Vagina (tissue), 2 donors: ENCODE measurements at regions not wholly inside any gene's neighbourhood (a gene's known extent, or its start where the extent isn't known, plus 50 kb on each side); places are given as distances from the start of the nearest gene placed in this dataset.

Experiments used
- DNase-seq, 2 donors: peaks; one replicate each; pipeline ENCODE4 v3.0.0-alpha.2; 2017; ENCODE audit errors: extremely low spot score in 2 of 2
- H3K27ac ChIP-seq: fragments of 200-600 bp; sonication (generic); one replicate; pipeline ENCODE4 v1.5.1; 2019
- H3K27me3 ChIP-seq: fragments of 200-600 bp; sonication (generic); one replicate; pipeline ENCODE4 v1.5.1; 2019
- H3K36me3 ChIP-seq, 2 donors: fragments of 200-600 bp; sonication (generic); one replicate each; pipeline ENCODE4 v1.5.1; 2017 to 2019
- H3K4me1 ChIP-seq: fragments of 200-600 bp; sonication (generic); one replicate; pipeline ENCODE4 v1.5.1; 2019
- H3K4me3 ChIP-seq, 2 donors: fragments of 200-600 bp; sonication (generic); 1 replicate in 1 of 2; 2 replicates in 1 of 2; pipeline ENCODE4 v1.5.1; 2016 to 2019
- H3K9me3 ChIP-seq: fragments of 200-600 bp; sonication (generic); one replicate; pipeline ENCODE4 v1.5.1; 2019
- POLR2A ChIP-seq, 2 donors: fragments of 450-650 bp; IDR thresholded peaks; one replicate each; pipeline ENCODE4 v1.6.1; 2017; ENCODE audit warnings: antibody characterized with exemption in 2 of 2, mild to moderate bottlenecking in 2 of 2, moderate library complexity in 2 of 2
- POLR2AphosphoS5 ChIP-seq, 2 donors: sonication (generic); formaldehyde crosslinking; IDR thresholded peaks; one replicate each; pipeline ENCODE4 v1.9.0; 2017; ENCODE audit warnings: antibody characterized with exemption in 2 of 2, mild to moderate bottlenecking in 2 of 2, low read depth in 1 of 2; ENCODE audit not compliant: insufficient read depth in 1 of 2
- intact Hi-C: fragments of 100-400 bp; cut with DNase I; formaldehyde crosslinking; loops from one replicate; pipeline ENCODE4 v1.15.1; 2023
- TF ChIP-seq, protein P1 (sequence below), 3 experiments: fragments of 450-650 bp in 2 of 3; fragments of 200-600 bp in 1 of 3; sonication (generic) in 1 of 3; IDR thresholded peaks; one replicate each; pipeline ENCODE4 v1.5.1; 2017 to 2019; ENCODE audit warnings: antibody characterized with exemption in 3 of 3, mild to moderate bottlenecking in 2 of 3, moderate library complexity in 2 of 3

DNA sequence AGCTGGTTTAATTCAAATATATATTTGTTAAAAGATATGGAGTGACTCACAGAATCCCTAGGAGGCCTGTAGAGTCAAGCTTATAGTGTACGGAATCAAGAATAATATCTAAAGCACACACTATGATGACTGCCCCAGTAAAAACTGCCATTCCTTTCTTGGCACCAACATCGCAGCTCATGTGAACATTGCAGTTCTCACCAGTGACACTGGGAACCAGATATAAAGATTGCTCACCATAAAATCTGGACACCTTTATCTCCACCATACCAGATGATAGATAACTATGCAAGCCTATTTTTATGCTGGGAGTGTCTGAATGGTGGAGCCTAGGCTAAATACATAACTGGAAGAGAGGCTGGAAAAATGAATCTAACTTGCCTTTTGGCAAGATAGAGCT, 463.9 kb upstream of the TBX3 start:
- intact Hi-C loops = no loop called here
- Histone ChIP-seq H3K9me3 (no peaks in the 10 kb centered on the region), H3K27me3 (no peaks in the 10 kb centered on the region), H3K4me1 (no peaks in the 10 kb centered on the region), H3K27ac (no peak overlapping the region), H3K36me3 (no peaks in the 10 kb centered on the region), H3K4me3 (no peak overlapping the region)
- DNase-seq = no peak
- TF ChIP-seq, protein P1, sequence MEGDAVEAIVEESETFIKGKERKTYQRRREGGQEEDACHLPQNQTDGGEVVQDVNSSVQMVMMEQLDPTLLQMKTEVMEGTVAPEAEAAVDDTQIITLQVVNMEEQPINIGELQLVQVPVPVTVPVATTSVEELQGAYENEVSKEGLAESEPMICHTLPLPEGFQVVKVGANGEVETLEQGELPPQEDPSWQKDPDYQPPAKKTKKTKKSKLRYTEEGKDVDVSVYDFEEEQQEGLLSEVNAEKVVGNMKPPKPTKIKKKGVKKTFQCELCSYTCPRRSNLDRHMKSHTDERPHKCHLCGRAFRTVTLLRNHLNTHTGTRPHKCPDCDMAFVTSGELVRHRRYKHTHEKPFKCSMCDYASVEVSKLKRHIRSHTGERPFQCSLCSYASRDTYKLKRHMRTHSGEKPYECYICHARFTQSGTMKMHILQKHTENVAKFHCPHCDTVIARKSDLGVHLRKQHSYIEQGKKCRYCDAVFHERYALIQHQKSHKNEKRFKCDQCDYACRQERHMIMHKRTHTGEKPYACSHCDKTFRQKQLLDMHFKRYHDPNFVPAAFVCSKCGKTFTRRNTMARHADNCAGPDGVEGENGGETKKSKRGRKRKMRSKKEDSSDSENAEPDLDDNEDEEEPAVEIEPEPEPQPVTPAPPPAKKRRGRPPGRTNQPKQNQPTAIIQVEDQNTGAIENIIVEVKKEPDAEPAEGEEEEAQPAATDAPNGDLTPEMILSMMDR (IDR thresholded peaks at IDR 0.05) = no peak
- TF ChIP-seq POLR2AphosphoS5 (IDR thresholded peaks at IDR 0.05; ENCODE audit: insufficient read depth in 1 of 2, low read depth in 1 of 2) (no peak), POLR2A (IDR thresholded peaks at IDR 0.05) (no peak)

DNA sequence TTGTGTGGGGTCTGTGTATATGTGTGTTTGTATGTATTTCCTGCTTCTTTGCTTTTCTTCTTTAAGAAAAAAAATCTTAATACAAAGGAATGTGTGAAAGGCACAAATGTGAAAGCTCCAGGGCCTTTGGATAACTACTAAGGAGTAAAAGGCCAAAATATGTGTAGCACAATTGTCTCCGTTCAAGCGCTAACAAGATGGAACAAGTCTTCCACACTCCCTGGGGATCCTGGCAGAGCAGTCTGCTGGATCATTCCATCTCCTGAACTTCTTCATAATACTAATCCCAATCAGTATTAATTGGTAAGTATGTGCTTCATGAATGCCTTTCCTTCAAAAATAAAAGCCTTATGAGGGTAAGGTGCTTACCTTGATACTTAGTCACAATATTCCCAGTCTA, 462.5 kb upstream of the TBX3 start:
- no peak overlapping the region for H3K27ac ChIP-seq
- H3K36me3 ChIP-seq = no peaks in the 10 kb centered on the region
- DNase-seq = no peak
- intact Hi-C loops = no loop called here
- TF ChIP-seq POLR2AphosphoS5 (IDR thresholded peaks at IDR 0.05; ENCODE audit: insufficient read depth in 1 of 2, low read depth in 1 of 2) (no peak), POLR2A (IDR thresholded peaks at IDR 0.05) (no peak)
- TF ChIP-seq, protein P1 (IDR thresholded peaks at IDR 0.05) = no peak
- H3K4me3 ChIP-seq = no peak overlapping the region
- H3K27me3 ChIP-seq = no peaks in the 10 kb centered on the region
- H3K9me3 ChIP-seq = no peaks in the 10 kb centered on the region
- H3K4me1 ChIP-seq = no peaks in the 10 kb centered on the region

DNA sequence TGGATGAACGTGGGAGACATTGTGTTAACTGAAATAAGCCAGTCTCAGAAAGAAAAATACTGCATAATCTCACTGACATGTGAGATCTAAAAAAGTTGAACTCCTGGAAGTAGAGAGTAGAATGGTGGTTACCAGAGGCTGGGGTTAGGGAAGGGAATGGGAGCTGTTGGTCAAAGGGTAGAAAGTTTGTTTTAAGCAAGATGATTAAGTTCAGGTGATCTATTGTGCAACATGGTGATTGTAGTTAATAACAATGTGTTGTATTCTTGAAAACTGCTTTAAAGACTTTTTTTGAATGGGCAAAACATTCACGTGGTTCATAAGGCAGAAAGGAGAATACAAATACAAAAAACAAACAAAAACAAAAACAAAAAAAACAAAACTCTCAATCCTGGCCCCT, 460.4 kb upstream of the TBX3 start:
- DNase-seq = no peak
- Histone ChIP-seq H3K9me3 (no peaks in the 10 kb centered on the region), H3K27ac (no peak overlapping the region), H3K4me1 (no peaks in the 10 kb centered on the region), H3K4me3 (no peak overlapping the region), H3K36me3 (no peaks in the 10 kb centered on the region), H3K27me3 (no peaks in the 10 kb centered on the region)
- intact Hi-C loops = no loop called here
- TF ChIP-seq POLR2A (IDR thresholded peaks at IDR 0.05) (no peak), POLR2AphosphoS5 (IDR thresholded peaks at IDR 0.05; ENCODE audit: insufficient read depth in 1 of 2, low read depth in 1 of 2) (no peak)
- TF ChIP-seq, protein P1 (IDR thresholded peaks at IDR 0.05) = no peak

DNA sequence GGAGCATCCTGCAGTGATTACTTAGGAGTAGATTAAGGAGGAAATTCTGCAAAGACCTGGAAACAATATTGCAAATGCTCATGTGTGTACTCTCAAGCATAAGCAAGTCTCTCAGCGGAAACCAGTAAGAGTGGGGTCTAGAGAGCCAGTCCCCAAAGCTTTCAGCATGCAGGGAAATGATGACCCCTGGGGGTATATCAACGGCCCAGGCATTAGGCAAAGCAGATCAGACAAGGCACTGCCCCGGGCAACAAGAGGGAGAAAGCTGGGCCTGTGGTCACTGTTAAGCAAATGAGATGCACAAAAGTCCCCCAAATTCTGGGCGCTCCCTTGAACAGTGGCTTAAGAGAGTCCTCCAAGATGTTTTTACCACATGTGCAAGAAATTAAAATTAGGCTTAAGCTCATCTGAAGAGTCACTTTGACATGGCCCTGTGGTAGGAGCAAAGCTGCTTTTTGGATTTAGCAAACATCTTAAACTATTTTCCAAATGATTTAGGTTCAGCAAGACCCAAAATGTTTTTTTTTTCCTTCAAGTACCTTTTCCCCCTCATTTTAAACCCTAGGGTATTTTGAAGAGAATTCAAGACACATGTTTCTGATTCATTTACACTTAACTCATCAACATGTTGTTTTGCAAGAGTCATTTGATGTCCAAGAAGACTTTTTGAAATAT, 457.1 kb upstream of the TBX3 start:
- H3K27ac ChIP-seq = no peak overlapping the region
- H3K4me3 ChIP-seq = no peak overlapping the region
- DNase-seq = no peak
- TF ChIP-seq POLR2A (IDR thresholded peaks at IDR 0.05) = no peak
- TF ChIP-seq, protein P1 (IDR thresholded peaks at IDR 0.05) = no peak
- TF ChIP-seq POLR2AphosphoS5 (IDR thresholded peaks at IDR 0.05; ENCODE audit: insufficient read depth in 1 of 2, low read depth in 1 of 2) = no peak
- intact Hi-C loops = no loop called here
- H3K27me3 ChIP-seq = no peaks in the 10 kb centered on the region
- H3K9me3 ChIP-seq = no peaks in the 10 kb centered on the region
- no peaks in the 10 kb centered on the region for H3K36me3 ChIP-seq
- no peaks in the 10 kb centered on the region for H3K4me1 ChIP-seq

DNA sequence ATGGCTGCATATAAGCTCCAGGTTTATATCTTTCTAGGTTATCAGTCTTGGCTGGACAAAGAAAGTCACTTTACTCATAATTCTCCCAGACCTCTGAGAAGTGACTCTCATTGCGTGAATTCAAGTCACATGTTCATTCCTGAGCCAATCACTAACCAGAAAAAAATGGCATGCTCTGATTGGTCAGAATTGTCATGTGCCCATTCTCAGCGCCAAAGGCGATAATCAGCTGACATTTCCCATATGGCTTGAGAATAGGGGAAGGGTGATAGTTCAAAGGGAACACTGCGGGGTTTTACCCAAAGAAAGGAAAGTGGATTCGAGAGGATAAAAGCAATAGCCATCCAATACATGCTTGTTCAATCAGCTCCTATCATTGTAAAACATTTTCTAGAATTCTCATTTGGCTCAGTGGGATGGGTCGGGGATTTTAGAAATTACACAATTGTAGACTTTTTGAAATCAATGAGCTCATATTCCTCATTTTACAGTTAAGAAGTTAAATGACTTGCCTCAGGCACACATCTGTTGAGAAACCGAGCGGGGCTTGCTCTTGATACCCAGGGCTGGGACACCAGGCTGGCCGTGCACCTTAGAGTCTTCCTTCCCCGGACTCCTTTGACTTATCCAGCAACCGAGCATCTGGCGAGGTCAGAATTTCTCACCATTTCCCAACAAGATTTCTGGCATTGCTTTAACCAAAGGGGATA, 454.0 kb upstream of the TBX3 start:
- TF ChIP-seq POLR2AphosphoS5 (IDR thresholded peaks at IDR 0.05; ENCODE audit: insufficient read depth in 1 of 2, low read depth in 1 of 2) = no peak
- TF ChIP-seq, protein P1 (IDR thresholded peaks at IDR 0.05) = no peak
- no peak for TF ChIP-seq POLR2A (IDR thresholded peaks at IDR 0.05)
- no peaks in the 10 kb centered on the region for H3K36me3 ChIP-seq
- H3K4me3 ChIP-seq = no peak overlapping the region
- H3K27me3 ChIP-seq = no peaks in the 10 kb centered on the region
- H3K4me1 ChIP-seq = no peaks in the 10 kb centered on the region
- H3K27ac ChIP-seq = no peak overlapping the region
- no peaks in the 10 kb centered on the region for H3K9me3 ChIP-seq
- no peak for DNase-seq
- intact Hi-C loops = no loop called here
